ENCODE measurements at regions not wholly inside any gene's neighbourhood (a gene's known extent, or its start where the extent isn't known, plus 50 kb on each side); places are given as distances from the start of the nearest gene placed in this dataset.
"Not testable (repeated sequence)": the region's sequence is repeated elsewhere in the genome, so short reads cannot be mapped to it uniquely, and the experiment has no call there.

GRCh38 chr1:146784212-146784940 is 153.7 kb upstream of the NBPF12 start:
- not testable (repeated sequence) for TF ChIP-seq CTCF (conservative IDR thresholded peaks at IDR 0.05; ENCODE audit: low read depth in 2 of 2); ZNF331 (CRISPR knock-in tag; IDR thresholded peaks at IDR 0.05; ENCODE audit: low read depth)
